ENCODE measurements at regions not wholly inside any gene's neighbourhood (a gene's known extent, or its start where the extent isn't known, plus 50 kb on each side); places are given as distances from the start of the nearest gene placed in this dataset.

DNA sequence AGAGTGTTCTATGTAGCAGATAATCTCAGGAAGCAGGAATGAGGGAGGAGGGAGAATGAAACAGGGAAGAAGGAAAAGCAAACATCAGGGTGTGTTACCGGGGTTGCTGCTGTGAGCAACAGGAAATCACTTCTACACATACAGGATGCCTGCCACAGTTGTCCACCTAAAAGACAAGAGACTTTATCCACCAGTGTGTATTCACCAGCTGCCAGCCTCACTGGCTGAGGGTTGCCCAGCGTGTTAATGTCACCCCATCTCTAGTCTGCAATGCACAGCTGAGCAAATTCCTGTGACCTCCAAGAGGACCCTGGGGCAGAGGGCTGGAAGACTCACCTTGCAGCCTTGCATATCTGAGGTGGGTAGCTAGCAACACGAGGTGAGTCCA, 183.7 kb downstream of the GPAM start:
- no peak for TF ChIP-seq CTCF (IDR thresholded peaks at IDR 0.05; ENCODE audit: low read depth, low read length)
- H3K4me3 ChIP-seq (ENCODE audit: low read depth, low read length): no peak overlapping the region

- no peak for TF ChIP-seq CTCF (IDR thresholded peaks at IDR 0.05; ENCODE audit: low read depth, low read length)
- no peak overlapping the region for H3K4me3 ChIP-seq (ENCODE audit: low read depth, low read length)
Observed at GRCh38 chr10:112000466-112000865, 183.1 kb downstream of the GPAM start.

DNA sequence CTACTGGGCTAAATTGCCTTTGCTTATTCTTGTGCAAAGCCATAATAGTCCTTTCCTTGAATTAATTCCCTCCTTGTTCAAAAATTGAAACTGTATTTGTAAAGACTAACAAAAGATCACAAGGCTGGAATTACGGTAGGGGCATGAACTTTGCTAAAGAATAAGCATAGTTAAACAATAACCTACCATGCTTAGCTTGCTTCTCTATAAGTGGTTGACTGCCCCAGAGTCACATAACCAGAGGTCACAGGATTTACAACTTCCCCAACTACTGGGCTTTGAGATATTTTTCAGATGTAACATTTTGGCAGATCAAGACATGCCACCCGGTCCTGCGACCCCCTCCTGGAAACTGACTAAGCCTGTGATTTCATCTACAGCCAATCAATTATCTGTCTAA, 181.4 kb downstream of the GPAM start:
- H3K4me3 ChIP-seq (ENCODE audit: low read depth, low read length): no peak overlapping the region
- no peak for TF ChIP-seq CTCF (IDR thresholded peaks at IDR 0.05; ENCODE audit: low read depth, low read length)

GRCh38 chr10:112004075-112004474, 179.5 kb downstream of the GPAM start:
- TF ChIP-seq CTCF (IDR thresholded peaks at IDR 0.05; ENCODE audit: low read depth, low read length): no peak
- H3K4me3 ChIP-seq (ENCODE audit: low read depth, low read length): no peak overlapping the region

DNA sequence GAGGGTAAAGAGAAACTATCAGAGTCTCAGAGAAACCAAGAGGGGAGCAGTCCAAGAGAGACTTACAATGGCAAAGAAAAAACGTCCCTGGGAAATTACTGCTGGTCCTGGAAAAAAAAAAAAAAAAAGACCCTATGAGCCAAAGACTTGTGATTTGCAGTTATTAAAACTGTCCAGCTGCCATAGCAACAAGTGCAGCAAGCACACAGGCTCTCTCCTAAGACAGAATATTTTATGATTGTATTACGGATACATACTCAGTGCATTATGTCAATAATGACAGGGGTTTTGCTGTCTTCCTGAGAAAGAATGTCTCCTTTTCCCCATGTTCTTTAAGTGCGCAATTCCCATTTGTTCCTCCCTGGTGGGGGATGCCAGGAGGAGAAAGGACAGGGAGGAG, 178.5 kb downstream of the GPAM start:
- TF ChIP-seq CTCF (IDR thresholded peaks at IDR 0.05; ENCODE audit: low read depth, low read length): no peak
- H3K4me3 ChIP-seq (ENCODE audit: low read depth, low read length): no peak overlapping the region

DNA sequence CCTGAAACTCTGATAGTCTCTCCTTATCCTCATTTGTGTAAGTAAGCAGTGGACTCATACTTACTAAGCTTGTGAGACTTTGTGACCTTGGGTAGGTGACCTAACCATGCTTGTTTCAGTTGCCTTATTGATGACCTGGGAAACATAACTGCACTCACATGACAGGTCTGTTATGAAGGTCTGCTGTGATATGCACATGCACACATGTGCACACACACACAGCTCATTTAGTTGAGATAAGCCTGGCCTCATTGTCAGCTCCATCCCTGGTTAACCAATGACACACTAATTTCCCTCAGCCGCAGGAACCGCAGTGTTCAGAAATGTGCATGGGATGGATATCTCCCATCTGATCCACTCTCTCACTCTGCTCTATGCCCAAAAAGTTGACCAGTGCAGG, 177.2 kb downstream of the GPAM start:
- no peak overlapping the region for H3K4me3 ChIP-seq (ENCODE audit: low read depth, low read length)
- no peak for TF ChIP-seq CTCF (IDR thresholded peaks at IDR 0.05; ENCODE audit: low read depth, low read length)

- TF ChIP-seq CTCF (IDR thresholded peaks at IDR 0.05; ENCODE audit: low read depth, low read length): no peak
- H3K4me3 ChIP-seq (ENCODE audit: low read depth, low read length): no peak overlapping the region
Observed at GRCh38 chr10:112006831-112007230, 176.7 kb downstream of the GPAM start.

Measured in WI38 (cell line).